Astrocyte (in vitro differentiated cells and primary cell): ENCODE measurements at regions not wholly inside any gene's neighbourhood (a gene's known extent, or its start where the extent isn't known, plus 50 kb on each side); places are given as distances from the start of the nearest gene placed in this dataset.

Source experiments
- DNase-seq: peaks from one replicate; pipeline ENCODE4 v3.0.0-alpha.2; 2010; ENCODE audit warnings: low read depth
- FAIRE-seq: peaks from 2 replicates; lab custom pipeline; 2011; peaks lifted over from hg19 to GRCh38; lab: Jason Lieb, UNC
- H2AFZ ChIP-seq: 2 replicates; pipeline ENCODE4 v1.6.0; 2012; ENCODE audit warnings: low read depth, low read length, inconsistent platforms
- H3K27ac ChIP-seq: 2 replicates; pipeline ENCODE4 v1.5.1; 2011; ENCODE audit warnings: low read depth, low read length, inconsistent platforms
- H3K27me3 ChIP-seq: 2 replicates; pipeline ENCODE4 v1.6.0; 2011; ENCODE audit warnings: low read length, inconsistent platforms; ENCODE audit not compliant: insufficient read depth
- H3K36me3 ChIP-seq: 2 replicates; pipeline ENCODE4 v1.5.1; 2011; ENCODE audit warnings: low read length, inconsistent platforms; ENCODE audit not compliant: insufficient read depth
- H3K4me1 ChIP-seq: 2 replicates; pipeline ENCODE4 v1.5.1; 2011; ENCODE audit warnings: low read length, inconsistent platforms; ENCODE audit not compliant: insufficient read depth
- H3K4me2 ChIP-seq: 2 replicates; pipeline ENCODE4 v1.6.0; 2012; ENCODE audit warnings: low read length, inconsistent platforms
- H3K4me3 ChIP-seq: 2 replicates; pipeline ENCODE4 v1.5.1; 2011; ENCODE audit warnings: low read depth, mild to moderate bottlenecking, low read length, inconsistent platforms; ENCODE audit not compliant: insufficient read depth
- H3K79me2 ChIP-seq: 2 replicates; pipeline ENCODE4 v1.6.0; 2012; ENCODE audit warnings: mild to moderate bottlenecking, low read length, inconsistent platforms; ENCODE audit not compliant: insufficient read depth
- H3K9ac ChIP-seq: 2 replicates; pipeline ENCODE4 v1.6.0; 2012; ENCODE audit warnings: mild to moderate bottlenecking, low read length, inconsistent platforms
- H3K9me3 ChIP-seq: 2 replicates; pipeline ENCODE4 v1.5.1; 2012; ENCODE audit warnings: low read depth, mild to moderate bottlenecking, low read length, inconsistent platforms; ENCODE audit not compliant: insufficient read depth
- H4K20me1 ChIP-seq: 2 replicates; pipeline ENCODE4 v1.6.0; 2012; ENCODE audit warnings: low read length, inconsistent platforms; ENCODE audit not compliant: insufficient read depth
- H3K27ac Mint-ChIP-seq: one replicate; pipeline ENCODE4 v1.8.0; 2021; ENCODE audit warnings: mild to moderate bottlenecking, mixed read lengths; ENCODE audit not compliant: unreplicated experiment
- H3K27me3 Mint-ChIP-seq: one replicate; pipeline ENCODE4 v1.8.0; 2021; ENCODE audit warnings: low read depth, mixed read lengths; ENCODE audit not compliant: unreplicated experiment
- H3K36me3 Mint-ChIP-seq: one replicate; pipeline ENCODE4 v1.8.0; 2021; ENCODE audit warnings: low read depth, mixed read lengths; ENCODE audit not compliant: unreplicated experiment
- H3K4me1 Mint-ChIP-seq: one replicate; pipeline ENCODE4 v1.8.0; 2021; ENCODE audit warnings: low read depth, mixed read lengths; ENCODE audit not compliant: unreplicated experiment
- H3K4me3 Mint-ChIP-seq: one replicate; pipeline ENCODE4 v1.8.0; 2021; ENCODE audit warnings: mild to moderate bottlenecking, moderate library complexity, mixed read lengths; ENCODE audit not compliant: unreplicated experiment
- H3K9me3 Mint-ChIP-seq: one replicate; pipeline ENCODE4 v1.8.0; 2021; ENCODE audit warnings: mild to moderate bottlenecking, mixed read lengths; ENCODE audit not compliant: unreplicated experiment
- EZH2 ChIP-seq: IDR thresholded peaks from 2 replicates; pipeline ENCODE4 v1.6.1; 2012; ENCODE audit warnings: mild to moderate bottlenecking, low read length, inconsistent platforms; ENCODE audit not compliant: insufficient read depth
- TF ChIP-seq, protein P1 (sequence below): IDR thresholded peaks from 2 replicates; pipeline ENCODE4 v1.5.1; 2011; ENCODE audit warnings: low read depth, mild to moderate bottlenecking, inconsistent platforms, low read length, moderate library complexity; ENCODE audit not compliant: insufficient read depth

DNA sequence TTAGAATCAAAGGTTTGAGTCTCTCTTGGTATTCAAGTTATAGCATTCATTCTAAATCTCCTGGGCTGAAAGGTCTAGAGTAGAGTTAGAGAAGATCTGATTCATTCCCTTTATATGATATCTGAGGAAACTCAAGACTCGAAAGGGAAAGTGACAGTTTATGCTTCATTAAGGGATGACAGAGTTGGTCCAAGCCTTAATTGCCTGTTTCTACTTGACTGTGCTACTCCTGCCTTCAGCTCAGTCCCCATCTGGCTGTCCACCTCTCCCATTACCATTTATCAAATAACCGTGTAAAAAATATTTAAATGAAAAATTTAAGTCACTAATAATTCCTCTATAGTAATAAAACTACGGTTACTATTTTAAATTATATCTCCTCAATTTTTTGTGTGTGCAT, 537.1 kb upstream of the MEX3C start:
- Mint-ChIP-seq H3K4me3 (no peak overlapping the region), H3K27ac (no peak overlapping the region), H3K36me3 (no peaks in the 10 kb centered on the region), H3K27me3 (no peaks in the 10 kb centered on the region), H3K9me3 (no peaks in the 10 kb centered on the region), H3K4me1 (peaks cover 16% of the 10 kb centered on the region)
- Histone ChIP-seq H3K79me2 (no peaks in the 10 kb centered on the region), H3K27me3 (no peaks in the 10 kb centered on the region), H3K4me3 (no peak overlapping the region), H4K20me1 (no peaks in the 10 kb centered on the region), H3K27ac (no peak overlapping the region), H3K4me2 (no peak overlapping the region), H3K4me1 (no peaks in the 10 kb centered on the region), H3K9me3 (no peaks in the 10 kb centered on the region), H3K9ac (no peak overlapping the region), H2AFZ (no peak overlapping the region), H3K36me3 (no peaks in the 10 kb centered on the region)
- FAIRE-seq (no peak), DNase-seq (no peak)
- no peak for TF ChIP-seq EZH2
- TF ChIP-seq, protein P1, sequence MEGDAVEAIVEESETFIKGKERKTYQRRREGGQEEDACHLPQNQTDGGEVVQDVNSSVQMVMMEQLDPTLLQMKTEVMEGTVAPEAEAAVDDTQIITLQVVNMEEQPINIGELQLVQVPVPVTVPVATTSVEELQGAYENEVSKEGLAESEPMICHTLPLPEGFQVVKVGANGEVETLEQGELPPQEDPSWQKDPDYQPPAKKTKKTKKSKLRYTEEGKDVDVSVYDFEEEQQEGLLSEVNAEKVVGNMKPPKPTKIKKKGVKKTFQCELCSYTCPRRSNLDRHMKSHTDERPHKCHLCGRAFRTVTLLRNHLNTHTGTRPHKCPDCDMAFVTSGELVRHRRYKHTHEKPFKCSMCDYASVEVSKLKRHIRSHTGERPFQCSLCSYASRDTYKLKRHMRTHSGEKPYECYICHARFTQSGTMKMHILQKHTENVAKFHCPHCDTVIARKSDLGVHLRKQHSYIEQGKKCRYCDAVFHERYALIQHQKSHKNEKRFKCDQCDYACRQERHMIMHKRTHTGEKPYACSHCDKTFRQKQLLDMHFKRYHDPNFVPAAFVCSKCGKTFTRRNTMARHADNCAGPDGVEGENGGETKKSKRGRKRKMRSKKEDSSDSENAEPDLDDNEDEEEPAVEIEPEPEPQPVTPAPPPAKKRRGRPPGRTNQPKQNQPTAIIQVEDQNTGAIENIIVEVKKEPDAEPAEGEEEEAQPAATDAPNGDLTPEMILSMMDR: no peak

DNA sequence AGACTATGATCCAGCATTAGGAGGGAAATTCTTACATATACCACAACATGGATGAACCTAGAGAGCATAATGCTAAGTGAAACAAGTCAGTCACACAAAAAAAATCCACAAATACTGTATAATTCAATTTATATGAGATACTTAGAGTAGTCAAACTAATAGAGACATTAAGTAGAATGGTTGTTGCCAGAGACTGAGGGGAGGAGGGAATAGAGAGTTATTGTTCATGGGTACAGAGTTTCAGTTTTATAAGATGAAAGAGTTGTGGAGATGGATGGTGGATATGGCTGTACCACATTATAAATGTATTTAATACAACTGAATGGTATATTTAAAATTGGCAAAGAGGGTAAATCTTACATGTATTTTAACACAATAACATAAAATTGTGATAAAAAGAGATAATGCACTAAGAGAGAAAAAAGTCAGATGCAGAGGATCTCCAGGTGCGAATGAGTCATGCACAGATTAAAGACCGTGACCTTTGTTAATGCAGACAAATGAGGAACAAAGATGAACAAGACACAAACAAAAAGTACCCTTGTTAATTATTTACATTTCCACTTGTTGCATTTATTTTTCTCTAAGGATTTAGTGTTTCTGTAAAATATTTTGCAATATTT, 541.7 kb upstream of the MEX3C start:
- TF ChIP-seq EZH2: no peak
- TF ChIP-seq, protein P1: no peak
- peaks cover 2% of the 10 kb centered on the region for H3K4me1 Mint-ChIP-seq
- H3K27ac Mint-ChIP-seq: no peak overlapping the region
- H3K27me3 Mint-ChIP-seq: no peaks in the 10 kb centered on the region
- H3K9me3 ChIP-seq: no peaks in the 10 kb centered on the region
- H3K27me3 ChIP-seq: no peaks in the 10 kb centered on the region
- no peaks in the 10 kb centered on the region for H3K36me3 ChIP-seq
- no peaks in the 10 kb centered on the region for H3K36me3 Mint-ChIP-seq
- FAIRE-seq (no peak), DNase-seq (no peak)
- H3K4me1 ChIP-seq: no peaks in the 10 kb centered on the region
- no peak overlapping the region for H3K4me3 Mint-ChIP-seq
- H3K27ac ChIP-seq: no peak overlapping the region
- peaks cover 5% of the 10 kb centered on the region for H3K9me3 Mint-ChIP-seq
- no peak overlapping the region for H3K9ac ChIP-seq
- no peaks in the 10 kb centered on the region for H3K79me2 ChIP-seq
- H4K20me1 ChIP-seq: no peaks in the 10 kb centered on the region
- no peak overlapping the region for H2AFZ ChIP-seq
- no peak overlapping the region for H3K4me3 ChIP-seq
- H3K4me2 ChIP-seq: no peak overlapping the region

DNA sequence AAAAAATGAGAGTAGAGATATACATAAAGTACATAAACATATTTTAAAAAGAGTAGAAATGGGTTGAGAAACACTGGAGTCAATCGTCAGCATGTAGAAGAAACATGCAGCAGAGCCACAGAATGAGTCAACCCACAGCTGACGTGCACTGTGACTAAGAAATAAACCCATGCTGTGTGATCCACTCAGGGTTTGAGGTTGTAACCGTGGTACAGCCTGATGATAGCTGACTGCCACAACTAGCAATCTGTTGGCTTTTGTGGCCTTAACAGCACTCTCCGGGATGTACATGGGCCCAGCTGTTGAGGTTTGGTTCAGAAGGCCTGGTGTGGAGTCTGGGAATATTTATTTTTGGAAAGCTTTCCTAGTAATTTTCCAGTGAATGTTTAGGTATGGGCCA, 554.4 kb upstream of the MEX3C start:
- no peak overlapping the region for H3K27ac ChIP-seq
- peaks cover 11% of the 10 kb centered on the region for H3K4me1 Mint-ChIP-seq
- no peak overlapping the region for H3K4me2 ChIP-seq
- no peak overlapping the region for H3K4me3 Mint-ChIP-seq
- H3K36me3 ChIP-seq: no peaks in the 10 kb centered on the region
- no peaks in the 10 kb centered on the region for H4K20me1 ChIP-seq
- no peak overlapping the region for H3K4me3 ChIP-seq
- FAIRE-seq (no peak), DNase-seq (no peak)
- H3K9ac ChIP-seq: no peak overlapping the region
- H3K27ac Mint-ChIP-seq: peak overlapping the region; percentile 91
- no peaks in the 10 kb centered on the region for H3K79me2 ChIP-seq
- no peak overlapping the region for H2AFZ ChIP-seq
- no peaks in the 10 kb centered on the region for H3K9me3 ChIP-seq
- no peaks in the 10 kb centered on the region for H3K36me3 Mint-ChIP-seq
- no peaks in the 10 kb centered on the region for H3K9me3 Mint-ChIP-seq
- H3K27me3 Mint-ChIP-seq: peaks cover 3% of the 10 kb centered on the region
- H3K4me1 ChIP-seq: no peaks in the 10 kb centered on the region
- TF ChIP-seq EZH2: no peak
- H3K27me3 ChIP-seq: no peaks in the 10 kb centered on the region
